ENCODE measurements at regions not wholly inside any gene's neighbourhood (a gene's known extent, or its start where the extent isn't known, plus 50 kb on each side); places are given as distances from the start of the nearest gene placed in this dataset.
"Not testable (repeated sequence)": the region's sequence is repeated elsewhere in the genome, so short reads cannot be mapped to it uniquely, and the experiment has no call there.

GRCh38 chr2:14996351-14997014 lies 364.0 kb downstream of the LRATD1 start:
- Histone ChIP-seq H3K4me1 (ENCODE audit: control insufficient read depth, insufficient read depth, low read length) (no peaks in the 10 kb centered on the region), H3K27me3 (ENCODE audit: control insufficient read depth, insufficient read depth, low read length) (no peaks in the 10 kb centered on the region), H3K9me3 (ENCODE audit: control insufficient read depth, insufficient read depth, low read length) (no peaks in the 10 kb centered on the region), H3K36me3 (ENCODE audit: control insufficient read depth, insufficient read depth, low read length) (no peaks in the 10 kb centered on the region), H3K27ac (ENCODE audit: low read length) (no peak overlapping the region), H3K4me3 (ENCODE audit: low read length) (no peak overlapping the region)
- no CpG with 5 or more reads among the region's 8 CpGs for WGBS (ENCODE audit: insufficient coverage, insufficient read length)
- no peak for DNase-seq (ENCODE audit: low read depth, low spot score)

- no CpG with 5 or more reads among the region's 3 CpGs for WGBS (ENCODE audit: insufficient coverage, insufficient read length)
Measured at GRCh38 chr2:14998546-14998945, 366.0 kb downstream of the LRATD1 start.

GRCh38 chr2:14999114-14999661 lies 366.7 kb downstream of the LRATD1 start:
- Histone ChIP-seq H3K27me3 (ENCODE audit: control insufficient read depth, insufficient read depth, low read length) (no peaks in the 10 kb centered on the region), H3K36me3 (ENCODE audit: control insufficient read depth, insufficient read depth, low read length) (no peaks in the 10 kb centered on the region), H3K9me3 (ENCODE audit: control insufficient read depth, insufficient read depth, low read length) (no peaks in the 10 kb centered on the region), H3K27ac (ENCODE audit: low read length) (no peak overlapping the region), H3K4me3 (ENCODE audit: low read length) (no peak overlapping the region), H3K4me1 (ENCODE audit: control insufficient read depth, insufficient read depth, low read length) (no peaks in the 10 kb centered on the region)
- no peak for DNase-seq (ENCODE audit: low read depth, low spot score)
- no CpG with 5 or more reads among the region's 7 CpGs for WGBS (ENCODE audit: insufficient coverage, insufficient read length)

More at GRCh38 chr2:14998546-14998945, 366.0 kb downstream of the LRATD1 start:
- Histone ChIP-seq H3K36me3 (ENCODE audit: control insufficient read depth, insufficient read depth, low read length) (no peaks in the 10 kb centered on the region), H3K4me1 (ENCODE audit: control insufficient read depth, insufficient read depth, low read length) (no peaks in the 10 kb centered on the region), H3K4me3 (ENCODE audit: low read length) (no peak overlapping the region), H3K27me3 (ENCODE audit: control insufficient read depth, insufficient read depth, low read length) (no peaks in the 10 kb centered on the region), H3K27ac (ENCODE audit: low read length) (no peak overlapping the region), H3K9me3 (ENCODE audit: control insufficient read depth, insufficient read depth, low read length) (no peaks in the 10 kb centered on the region)
- DNase-seq (ENCODE audit: low read depth, low spot score): no peak

GRCh38 chr2:15002519-15002918 lies 370.0 kb downstream of the LRATD1 start:
- H3K27me3 ChIP-seq (ENCODE audit: control insufficient read depth, insufficient read depth, low read length); H3K4me3 ChIP-seq (ENCODE audit: low read length); H3K36me3 ChIP-seq (ENCODE audit: control insufficient read depth, insufficient read depth, low read length); DNase-seq (ENCODE audit: low read depth, low spot score); H3K4me1 ChIP-seq (ENCODE audit: control insufficient read depth, insufficient read depth, low read length); H3K9me3 ChIP-seq (ENCODE audit: control insufficient read depth, insufficient read depth, low read length); H3K27ac ChIP-seq (ENCODE audit: low read length): not testable (repeated sequence)
- no CpG with 5 or more reads among the region's 26 CpGs for WGBS (ENCODE audit: insufficient coverage, insufficient read length)

- Histone ChIP-seq H3K4me3 (ENCODE audit: low read length) (no peak overlapping the region), H3K9me3 (ENCODE audit: control insufficient read depth, insufficient read depth, low read length) (no peaks in the 10 kb centered on the region), H3K27me3 (ENCODE audit: control insufficient read depth, insufficient read depth, low read length) (no peaks in the 10 kb centered on the region), H3K36me3 (ENCODE audit: control insufficient read depth, insufficient read depth, low read length) (no peaks in the 10 kb centered on the region), H3K27ac (ENCODE audit: low read length) (no peak overlapping the region), H3K4me1 (ENCODE audit: control insufficient read depth, insufficient read depth, low read length) (no peaks in the 10 kb centered on the region)
- WGBS (ENCODE audit: insufficient coverage, insufficient read length): 100% methylated on average over 2 of the region's 2 CpGs
- DNase-seq (ENCODE audit: low read depth, low spot score): no peak
Measured at GRCh38 chr2:15006667-15007066, 374.1 kb downstream of the LRATD1 start.

GRCh38 chr2:15009681-15010080 lies 377.2 kb downstream of the LRATD1 start:
- Histone ChIP-seq H3K4me1 (ENCODE audit: control insufficient read depth, insufficient read depth, low read length) (no peaks in the 10 kb centered on the region), H3K27me3 (ENCODE audit: control insufficient read depth, insufficient read depth, low read length) (no peaks in the 10 kb centered on the region), H3K27ac (ENCODE audit: low read length) (no peak overlapping the region), H3K9me3 (ENCODE audit: control insufficient read depth, insufficient read depth, low read length) (no peaks in the 10 kb centered on the region), H3K36me3 (ENCODE audit: control insufficient read depth, insufficient read depth, low read length) (no peaks in the 10 kb centered on the region), H3K4me3 (ENCODE audit: low read length) (no peak overlapping the region)
- DNase-seq (ENCODE audit: low read depth, low spot score): no peak
- WGBS (ENCODE audit: insufficient coverage, insufficient read length): no CpG with 5 or more reads among the region's 4 CpGs

- Histone ChIP-seq H3K4me3 (ENCODE audit: low read length) (no peak overlapping the region), H3K4me1 (ENCODE audit: control insufficient read depth, insufficient read depth, low read length) (no peaks in the 10 kb centered on the region), H3K36me3 (ENCODE audit: control insufficient read depth, insufficient read depth, low read length) (no peaks in the 10 kb centered on the region), H3K27me3 (ENCODE audit: control insufficient read depth, insufficient read depth, low read length) (no peaks in the 10 kb centered on the region), H3K27ac (ENCODE audit: low read length) (no peak overlapping the region), H3K9me3 (ENCODE audit: control insufficient read depth, insufficient read depth, low read length) (no peaks in the 10 kb centered on the region)
- DNase-seq (ENCODE audit: low read depth, low spot score): no peak
- WGBS (ENCODE audit: insufficient coverage, insufficient read length): no CpG with 5 or more reads among the region's 1 CpG
Measured at GRCh38 chr2:15010346-15010745, 377.8 kb downstream of the LRATD1 start.

- no peak overlapping the region for H3K27ac ChIP-seq (ENCODE audit: low read length)
- no peaks in the 10 kb centered on the region for H3K4me1 ChIP-seq (ENCODE audit: control insufficient read depth, insufficient read depth, low read length)
- no peak overlapping the region for H3K4me3 ChIP-seq (ENCODE audit: low read length)
- no peaks in the 10 kb centered on the region for H3K27me3 ChIP-seq (ENCODE audit: control insufficient read depth, insufficient read depth, low read length)
- WGBS (ENCODE audit: insufficient coverage, insufficient read length): 100% methylated on average over 1 of the region's 1 CpG
- no peak for DNase-seq (ENCODE audit: low read depth, low spot score)
- H3K9me3 ChIP-seq (ENCODE audit: control insufficient read depth, insufficient read depth, low read length): no peaks in the 10 kb centered on the region
- no peaks in the 10 kb centered on the region for H3K36me3 ChIP-seq (ENCODE audit: control insufficient read depth, insufficient read depth, low read length)
Measured at GRCh38 chr2:15018814-15019213, 386.3 kb downstream of the LRATD1 start.

- Histone ChIP-seq H3K4me3 (ENCODE audit: low read length) (no peak overlapping the region), H3K36me3 (ENCODE audit: control insufficient read depth, insufficient read depth, low read length) (no peaks in the 10 kb centered on the region), H3K4me1 (ENCODE audit: control insufficient read depth, insufficient read depth, low read length) (no peaks in the 10 kb centered on the region), H3K27ac (ENCODE audit: low read length) (no peak overlapping the region), H3K9me3 (ENCODE audit: control insufficient read depth, insufficient read depth, low read length) (no peaks in the 10 kb centered on the region), H3K27me3 (ENCODE audit: control insufficient read depth, insufficient read depth, low read length) (no peaks in the 10 kb centered on the region)
- no peak for DNase-seq (ENCODE audit: low read depth, low spot score)
- WGBS (ENCODE audit: insufficient coverage, insufficient read length): no CpG with 5 or more reads among the region's 1 CpG
Measured at GRCh38 chr2:15023221-15023620, 390.7 kb downstream of the LRATD1 start.

- Histone ChIP-seq H3K4me1 (ENCODE audit: control insufficient read depth, insufficient read depth, low read length) (no peaks in the 10 kb centered on the region), H3K27me3 (ENCODE audit: control insufficient read depth, insufficient read depth, low read length) (no peaks in the 10 kb centered on the region), H3K9me3 (ENCODE audit: control insufficient read depth, insufficient read depth, low read length) (no peaks in the 10 kb centered on the region), H3K36me3 (ENCODE audit: control insufficient read depth, insufficient read depth, low read length) (no peaks in the 10 kb centered on the region), H3K27ac (ENCODE audit: low read length) (no peak overlapping the region), H3K4me3 (ENCODE audit: low read length) (no peak overlapping the region)
- no CpG with 5 or more reads among the region's 2 CpGs for WGBS (ENCODE audit: insufficient coverage, insufficient read length)
- DNase-seq (ENCODE audit: low read depth, low spot score): no peak
Measured at GRCh38 chr2:15028406-15028805, 395.9 kb downstream of the LRATD1 start.

- H3K27ac ChIP-seq (ENCODE audit: low read length): no peak overlapping the region
- H3K4me1 ChIP-seq (ENCODE audit: control insufficient read depth, insufficient read depth, low read length): no peaks in the 10 kb centered on the region; the same call in 1 of the 2 replicates
- H3K9me3 ChIP-seq (ENCODE audit: control insufficient read depth, insufficient read depth, low read length): no peaks in the 10 kb centered on the region
- no peaks in the 10 kb centered on the region for H3K36me3 ChIP-seq (ENCODE audit: control insufficient read depth, insufficient read depth, low read length)
- H3K4me3 ChIP-seq (ENCODE audit: low read length): no peak overlapping the region
- H3K27me3 ChIP-seq (ENCODE audit: control insufficient read depth, insufficient read depth, low read length): no peaks in the 10 kb centered on the region
- no peak for DNase-seq (ENCODE audit: low read depth, low spot score)
- no CpG with 5 or more reads among the region's 4 CpGs for WGBS (ENCODE audit: insufficient coverage, insufficient read length)
Measured at GRCh38 chr2:15031745-15032240, 399.3 kb downstream of the LRATD1 start.
